Naive B cell (primary cell): ENCODE measurements at regions not wholly inside any gene's neighbourhood (a gene's known extent, or its start where the extent isn't known, plus 50 kb on each side); places are given as distances from the start of the nearest gene placed in this dataset.
A peak's percentile ranks its signal among the peaks of the same experiment; 100 is the strongest.

ENCODE experiments used
- ATAC-seq, 2 donors: fragments of 150-1000 bp; cut with Tn5 transposase; 2 replicates each; pipeline ENCODE4 v1.10.0; 2021; ENCODE audit warnings: low read depth in 2 of 2, mild to moderate bottlenecking in 2 of 2, moderate library complexity in 2 of 2
- DNase-seq: peaks from one replicate; pipeline ENCODE4 v3.0.0; 2022
- H3K27ac Mint-ChIP-seq, 6 donors: one replicate each; pipeline ENCODE4 v1.8.0; 2020 to 2022; ENCODE audit warnings: mild to moderate bottlenecking in 6 of 6, mixed read lengths in 6 of 6, moderate library complexity in 5 of 6, inconsistent platforms in 2 of 6
- H3K27me3 Mint-ChIP-seq, 3 donors: one replicate each; pipeline ENCODE4 v1.8.0; 2021 to 2022; ENCODE audit warnings: mixed read lengths in 3 of 3, mild to moderate bottlenecking in 1 of 3
- H3K36me3 Mint-ChIP-seq, 2 donors: one replicate each; pipeline ENCODE4 v1.8.0; 2020 to 2022; ENCODE audit warnings: mixed read lengths in 2 of 2, inconsistent platforms in 1 of 2, mild to moderate bottlenecking in 1 of 2
- H3K4me1 Mint-ChIP-seq, 3 donors: one replicate each; pipeline ENCODE4 v1.8.0; 2020 to 2022; ENCODE audit warnings: mixed read lengths in 3 of 3, inconsistent platforms in 1 of 3, mild to moderate bottlenecking in 1 of 3, moderate library complexity in 1 of 3
- H3K4me3 Mint-ChIP-seq, 8 donors: one replicate each; pipeline ENCODE4 v1.8.0; 2020 to 2022; ENCODE audit warnings: mild to moderate bottlenecking in 8 of 8, mixed read lengths in 8 of 8, moderate library complexity in 8 of 8, inconsistent platforms in 2 of 8
- H3K9me3 Mint-ChIP-seq, 7 donors: one replicate each; pipeline ENCODE4 v1.8.0; 2020 to 2022; ENCODE audit warnings: mixed read lengths in 7 of 7, mild to moderate bottlenecking in 5 of 7, inconsistent platforms in 2 of 7, moderate library complexity in 1 of 7

DNA sequence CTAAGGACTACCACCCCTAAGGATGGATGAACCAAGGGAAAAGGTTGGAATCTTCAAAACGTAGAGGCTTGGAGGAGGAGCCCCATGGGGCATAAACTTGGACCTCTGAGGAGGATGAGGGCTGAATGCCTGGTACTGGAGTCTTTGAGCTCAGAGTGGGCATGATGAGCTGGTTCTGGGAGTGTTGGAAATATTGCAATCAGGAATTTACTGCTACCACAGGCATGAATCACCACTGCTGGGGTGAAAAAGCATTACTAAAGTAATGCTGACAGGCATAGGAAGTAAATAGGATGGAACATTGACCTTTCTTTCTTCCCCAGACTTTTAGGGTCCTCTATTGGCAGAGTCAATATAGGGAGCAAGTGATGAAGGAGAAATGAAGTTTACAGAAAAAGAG, 105.8 kb upstream of the RPS6KA3 start:
- Mint-ChIP-seq H3K9me3 (peaks cover 0 to 4% (median 0%) of the 10 kb centered on the region in 7 donors), H3K4me3 (peak overlapping the region in 3 of 8 donors; percentile 1 to 26 (median 20)), H3K4me1 (peaks cover 15 to 22% (median 18%) of the 10 kb centered on the region in 3 donors), H3K27ac (peak overlapping the region in 3 of 6 donors; percentile 61 to 73 (median 66)), H3K27me3 (no peaks in the 10 kb centered on the region), H3K36me3 (no peaks in the 10 kb centered on the region)
- DNase-seq = no peak
- no peak for ATAC-seq

- ATAC-seq = no peak
Measured at GRCh38 chrX:20369468-20369867, 102.8 kb upstream of the RPS6KA3 start.

DNA sequence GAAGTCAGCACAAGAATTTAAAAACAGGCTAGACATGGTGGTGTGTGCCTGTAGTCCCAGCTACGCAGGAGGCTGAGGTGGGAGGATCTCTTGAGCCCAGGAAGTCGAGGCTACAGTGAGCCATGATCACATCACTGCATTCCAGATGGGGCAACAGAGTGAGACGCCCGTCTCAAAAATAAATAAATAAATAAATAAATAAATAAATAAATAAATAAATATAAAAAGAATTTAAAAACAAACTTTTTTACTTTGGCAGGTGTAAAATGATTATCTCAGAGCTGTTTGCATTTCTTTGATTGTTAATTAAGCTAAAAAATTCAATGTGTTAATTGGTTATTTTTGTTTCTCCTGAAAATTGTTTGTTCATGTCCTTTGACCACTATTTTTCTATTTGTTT, 97.5 kb upstream of the RPS6KA3 start:
- Mint-ChIP-seq H3K27ac (no peak overlapping the region), H3K4me3 (no peak overlapping the region), H3K9me3 (peaks cover 0 to 2% (median 0%) of the 10 kb centered on the region in 7 donors), H3K27me3 (peaks cover 0 to 9% (median 5%) of the 10 kb centered on the region in 3 donors), H3K36me3 (no peaks in the 10 kb centered on the region), H3K4me1 (no peaks in the 10 kb centered on the region)
- ATAC-seq (no peak), DNase-seq (no peak)

More at GRCh38 chrX:20369468-20369867, 102.8 kb upstream of the RPS6KA3 start:
- H3K27ac Mint-ChIP-seq = no peak overlapping the region
- no peaks in the 10 kb centered on the region for H3K36me3 Mint-ChIP-seq
- peaks cover 0 to 5% (median 0%) of the 10 kb centered on the region in 3 donors for H3K27me3 Mint-ChIP-seq
- H3K9me3 Mint-ChIP-seq = peaks cover 0 to 2% (median 0%) of the 10 kb centered on the region in 7 donors
- no peak for DNase-seq
- H3K4me3 Mint-ChIP-seq = no peak overlapping the region
- peaks cover 7 to 13% (median 8%) of the 10 kb centered on the region in 3 donors for H3K4me1 Mint-ChIP-seq

- Mint-ChIP-seq H3K36me3 (no peaks in the 10 kb centered on the region), H3K9me3 (peaks cover 0 to 4% (median 0%) of the 10 kb centered on the region in 7 donors), H3K27me3 (peaks cover 0 to 9% (median 5%) of the 10 kb centered on the region in 3 donors)
Measured at GRCh38 chrX:20363275-20363674, 96.6 kb upstream of the RPS6KA3 start.

DNA sequence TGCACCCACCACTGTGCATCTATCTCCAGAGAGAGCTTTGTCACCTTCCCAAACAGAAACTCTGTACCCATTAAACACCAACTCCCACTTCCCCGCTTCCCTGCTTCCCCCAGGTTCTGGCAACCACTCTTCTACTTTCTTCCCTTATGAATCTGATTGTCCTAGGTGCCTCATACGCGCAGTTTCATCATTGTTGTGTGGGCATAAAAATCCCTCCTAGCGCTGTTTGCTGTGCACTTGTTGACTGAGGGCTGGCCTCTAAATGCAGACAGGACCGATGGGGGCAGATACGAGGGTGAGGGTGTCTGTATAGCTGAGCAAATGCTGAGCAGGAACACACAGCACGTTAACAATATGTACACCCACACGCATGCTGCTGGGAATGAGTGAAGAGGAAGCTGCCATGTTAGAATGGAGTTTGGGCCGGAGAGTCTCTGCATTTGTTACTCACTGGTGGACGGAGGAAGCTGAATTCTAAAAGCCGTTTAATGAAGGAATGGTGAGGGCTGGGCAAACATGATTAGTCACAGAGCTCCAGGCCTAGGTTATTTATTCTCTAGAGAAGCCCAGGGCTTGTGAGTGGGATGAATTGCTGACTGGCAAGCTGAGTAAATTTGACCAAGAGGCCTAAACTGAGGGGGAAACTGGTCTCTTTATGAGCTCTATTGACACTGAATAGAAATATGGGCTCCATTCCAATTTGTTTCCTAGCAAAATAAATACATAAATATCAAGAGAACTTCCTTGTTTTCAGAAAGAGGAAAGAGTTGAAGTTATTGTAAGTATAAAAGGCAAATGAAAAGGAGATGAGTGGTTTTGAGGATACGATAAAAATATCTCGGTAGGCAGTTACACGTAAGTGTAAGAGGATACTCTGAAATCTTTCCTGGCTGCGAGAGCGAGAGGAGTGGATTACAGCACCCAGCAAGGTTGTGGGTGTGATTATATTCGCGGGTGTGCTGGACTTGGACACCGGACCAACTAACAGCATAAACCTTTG, 95.9 kb upstream of the RPS6KA3 start:
- ATAC-seq = no peak
- H3K27me3 Mint-ChIP-seq = peaks cover 0 to 9% (median 5%) of the 10 kb centered on the region in 3 donors
- H3K4me1 Mint-ChIP-seq = no peaks in the 10 kb centered on the region
- H3K27ac Mint-ChIP-seq = no peak overlapping the region
- H3K4me3 Mint-ChIP-seq = no peak overlapping the region
- no peak for DNase-seq
- no peaks in the 10 kb centered on the region for H3K36me3 Mint-ChIP-seq
- peaks cover 0 to 4% (median 0%) of the 10 kb centered on the region in 7 donors for H3K9me3 Mint-ChIP-seq

More at GRCh38 chrX:20363275-20363674, 96.6 kb upstream of the RPS6KA3 start:
- no peak for DNase-seq
- no peak overlapping the region for H3K27ac Mint-ChIP-seq
- no peak overlapping the region for H3K4me3 Mint-ChIP-seq
- H3K4me1 Mint-ChIP-seq = no peaks in the 10 kb centered on the region
- ATAC-seq = no peak

DNA sequence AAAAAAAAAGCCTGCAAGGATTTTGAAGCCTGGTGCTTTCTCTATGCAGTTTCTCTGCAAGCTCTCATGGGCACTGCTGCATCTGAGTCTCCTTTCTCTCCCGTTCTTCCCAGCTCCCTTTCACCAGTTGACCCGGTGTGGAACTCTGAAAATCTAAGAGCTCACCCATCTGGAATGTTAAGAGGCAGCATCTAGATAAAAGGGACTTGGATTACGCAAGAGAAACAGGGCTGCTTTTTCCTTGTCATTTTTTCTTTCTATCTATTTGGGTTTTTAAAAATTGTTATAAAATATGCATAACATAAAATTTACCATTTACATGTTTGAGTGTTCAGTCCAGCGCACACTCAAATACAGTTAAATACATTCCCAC, 95.2 kb upstream of the RPS6KA3 start:
- ATAC-seq (no peak), DNase-seq (no peak)
- Mint-ChIP-seq H3K27ac (no peak overlapping the region), H3K36me3 (peaks cover 0 to 1% of the 10 kb centered on the region in 2 donors), H3K27me3 (peaks cover 0 to 9% (median 5%) of the 10 kb centered on the region in 3 donors), H3K4me1 (no peaks in the 10 kb centered on the region), H3K9me3 (peaks cover 0 to 4% (median 0%) of the 10 kb centered on the region in 7 donors), H3K4me3 (no peak overlapping the region)

GRCh38 chrX:20361081-20361889, 94.6 kb upstream of the RPS6KA3 start:
- peak overlapping the region in 1 of 6 donors; percentile 40 for H3K27ac Mint-ChIP-seq

GRCh38 chrX:20355187-20355586, 88.5 kb upstream of the RPS6KA3 start:
- Mint-ChIP-seq H3K4me1 (peaks cover 0 to 6% (median 0%) of the 10 kb centered on the region in 3 donors), H3K27ac (no peak overlapping the region), H3K36me3 (peaks cover 0 to 4% of the 10 kb centered on the region in 2 donors), H3K9me3 (peaks cover 0 to 3% (median 0%) of the 10 kb centered on the region in 7 donors), H3K27me3 (no peaks in the 10 kb centered on the region), H3K4me3 (no peak overlapping the region)
- DNase-seq = no peak
- no peak for ATAC-seq

More at GRCh38 chrX:20361081-20361889, 94.6 kb upstream of the RPS6KA3 start:
- Mint-ChIP-seq H3K4me3 (no peak overlapping the region), H3K36me3 (peaks cover 0 to 4% of the 10 kb centered on the region in 2 donors), H3K4me1 (no peaks in the 10 kb centered on the region), H3K27me3 (peaks cover 0 to 9% (median 5%) of the 10 kb centered on the region in 3 donors), H3K9me3 (peaks cover 0 to 4% (median 0%) of the 10 kb centered on the region in 7 donors)
- no peak for DNase-seq
- no peak for ATAC-seq

DNA sequence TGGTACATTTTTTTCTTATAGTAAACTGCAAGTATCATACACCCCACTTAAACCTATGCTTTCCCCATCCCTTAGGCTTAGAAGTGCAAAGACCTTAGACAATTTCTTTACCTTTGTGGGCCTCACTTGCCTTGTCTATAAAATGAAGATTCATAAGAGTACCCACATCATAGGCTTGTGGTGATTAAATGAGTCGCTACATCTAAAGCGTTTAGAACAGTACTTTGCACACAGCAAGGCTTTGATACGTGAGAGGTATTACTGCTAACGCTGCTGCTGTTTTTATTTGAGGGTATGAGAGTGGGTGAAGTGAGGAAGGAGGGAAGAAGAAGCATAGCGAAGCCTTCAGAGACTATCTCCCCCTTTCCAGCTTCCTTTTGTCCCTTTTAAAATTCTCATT, 87.8 kb upstream of the RPS6KA3 start:
- H3K27ac Mint-ChIP-seq = no peak overlapping the region
- H3K4me1 Mint-ChIP-seq = peaks cover 0 to 6% (median 0%) of the 10 kb centered on the region in 3 donors
- no peak for DNase-seq
- no peak overlapping the region for H3K4me3 Mint-ChIP-seq
- no peak for ATAC-seq
- peaks cover 0 to 4% of the 10 kb centered on the region in 2 donors for H3K36me3 Mint-ChIP-seq
- no peaks in the 10 kb centered on the region for H3K27me3 Mint-ChIP-seq
- peaks cover 0 to 3% (median 0%) of the 10 kb centered on the region in 7 donors for H3K9me3 Mint-ChIP-seq

DNA sequence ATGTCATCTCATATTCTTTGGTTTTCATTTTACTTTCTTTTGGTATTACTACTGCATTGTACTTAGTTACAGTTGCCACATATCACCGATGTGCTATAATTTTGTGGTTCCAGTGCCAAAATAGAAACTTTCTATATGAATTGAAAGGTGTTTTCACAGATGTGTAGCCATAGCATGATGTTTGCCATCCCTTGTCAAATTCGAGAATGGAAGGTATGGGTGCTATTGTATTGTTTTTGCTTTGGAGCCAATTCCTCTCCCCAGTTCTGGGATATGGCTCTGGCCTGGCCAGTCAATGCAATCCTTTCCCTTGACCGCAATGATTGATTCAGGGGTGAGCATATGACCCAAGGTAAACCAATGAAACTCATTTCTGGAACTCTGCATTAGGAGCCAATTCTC, 86.2 kb upstream of the RPS6KA3 start:
- peaks cover 0 to 2% (median 0%) of the 10 kb centered on the region in 7 donors for H3K9me3 Mint-ChIP-seq
- H3K4me3 Mint-ChIP-seq = no peak overlapping the region
- H3K27me3 Mint-ChIP-seq = no peaks in the 10 kb centered on the region
- DNase-seq (no peak), ATAC-seq (no peak)
- H3K36me3 Mint-ChIP-seq = peaks cover 0 to 4% of the 10 kb centered on the region in 2 donors
- peaks cover 0 to 6% (median 0%) of the 10 kb centered on the region in 3 donors for H3K4me1 Mint-ChIP-seq
- no peak overlapping the region for H3K27ac Mint-ChIP-seq

GRCh38 chrX:20352504-20352903, 85.8 kb upstream of the RPS6KA3 start:
- Mint-ChIP-seq H3K4me1 (peaks cover 0 to 6% (median 0%) of the 10 kb centered on the region in 3 donors), H3K27ac (no peak overlapping the region), H3K36me3 (peaks cover 0 to 4% of the 10 kb centered on the region in 2 donors), H3K9me3 (peaks cover 0 to 2% (median 0%) of the 10 kb centered on the region in 7 donors), H3K27me3 (no peaks in the 10 kb centered on the region), H3K4me3 (no peak overlapping the region)
- DNase-seq = no peak
- ATAC-seq = no peak

DNA sequence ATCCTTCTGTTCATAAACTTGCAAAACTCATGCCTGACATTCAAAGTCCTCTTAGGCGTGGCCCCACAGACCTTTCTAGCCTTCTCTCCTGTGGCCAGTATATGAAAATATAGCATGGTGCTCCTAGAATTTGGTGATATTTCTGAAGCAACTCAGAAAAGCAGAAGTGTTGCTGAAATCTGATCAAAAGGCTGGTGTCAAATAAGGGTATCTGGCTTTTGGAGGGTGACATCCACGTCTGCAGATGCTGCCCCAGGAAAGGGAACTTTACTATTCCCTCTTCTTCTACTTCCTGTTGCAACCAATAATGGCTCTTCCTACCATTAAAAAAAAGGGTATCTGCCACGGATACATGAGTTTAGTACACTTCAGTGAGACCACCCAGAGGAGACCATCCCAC, 83.9 kb upstream of the RPS6KA3 start:
- Mint-ChIP-seq H3K9me3 (peaks cover 0 to 3% (median 2%) of the 10 kb centered on the region in 7 donors), H3K27ac (no peak overlapping the region), H3K27me3 (no peaks in the 10 kb centered on the region), H3K36me3 (no peaks in the 10 kb centered on the region), H3K4me3 (no peak overlapping the region), H3K4me1 (peaks cover 0 to 6% (median 0%) of the 10 kb centered on the region in 3 donors)
- no peak for DNase-seq
- no peak for ATAC-seq

- Mint-ChIP-seq H3K27me3 (no peaks in the 10 kb centered on the region), H3K9me3 (peaks cover 3 to 25% (median 12%) of the 10 kb centered on the region in 7 donors), H3K4me3 (no peak overlapping the region), H3K27ac (no peak overlapping the region), H3K4me1 (peaks cover 0 to 6% (median 0%) of the 10 kb centered on the region in 3 donors), H3K36me3 (peaks cover 0 to 5% of the 10 kb centered on the region in 2 donors)
- no peak for DNase-seq
- ATAC-seq = no peak
Measured at GRCh38 chrX:20348139-20348538, 81.4 kb upstream of the RPS6KA3 start.
